Lung (tissue), 11 donors: ENCODE measurements at regions not wholly inside any gene's neighbourhood (a gene's known extent, or its start where the extent isn't known, plus 50 kb on each side); places are given as distances from the start of the nearest gene placed in this dataset.

ENCODE experiments used
- ATAC-seq: fragments of 200-7000 bp; cut with Tn5 transposase; one replicate; pipeline ENCODE4 v1.9.1; 2020; ENCODE audit warnings: moderate number of reproducible peaks; ENCODE audit not compliant: insufficient read depth, low FRiP score
- DNase-seq, 3 donors: peaks; one replicate each; pipeline ENCODE4 v3.0.0-alpha.2; 2013 to 2017
- H3K27ac ChIP-seq, 2 donors: one replicate each; pipeline ENCODE4 v1.5.1; 2013; ENCODE audit warnings: mild to moderate bottlenecking in 2 of 2, moderate library complexity in 2 of 2, control low read depth in 1 of 2, inconsistent platforms in 1 of 2, low read depth in 1 of 2, low read length in 1 of 2
- H3K27me3 ChIP-seq, 3 donors: one replicate each; pipeline ENCODE4 v1.5.1; 2013; ENCODE audit warnings: low read length in 2 of 3; ENCODE audit not compliant: control insufficient read depth in 3 of 3, insufficient read depth in 3 of 3
- H3K36me3 ChIP-seq, 4 donors: one replicate each; pipeline ENCODE4 v1.5.1; 2013; ENCODE audit warnings: low read length in 4 of 4, mild to moderate bottlenecking in 1 of 4, moderate library complexity in 1 of 4; ENCODE audit not compliant: control insufficient read depth in 4 of 4, insufficient read depth in 4 of 4
- H3K4me1 ChIP-seq, 5 donors: one replicate each; pipeline ENCODE4 v1.5.1; 2013; ENCODE audit warnings: low read length in 5 of 5, mild to moderate bottlenecking in 2 of 5, moderate library complexity in 1 of 5; ENCODE audit not compliant: control insufficient read depth in 5 of 5, insufficient read depth in 5 of 5
- H3K4me3 ChIP-seq: one replicate; pipeline ENCODE4 v1.5.1; 2013; ENCODE audit warnings: mild to moderate bottlenecking, control low read depth, moderate library complexity
- H3K9ac ChIP-seq, 2 donors: one replicate each; pipeline ENCODE4 v1.5.1; 2013; ENCODE audit warnings: low read length in 2 of 2, control low read depth in 1 of 2; ENCODE audit not compliant: insufficient read depth in 1 of 2
- H3K9me3 ChIP-seq, 4 donors: one replicate each; pipeline ENCODE4 v1.5.1; 2013; ENCODE audit warnings: low read length in 3 of 4, mild to moderate bottlenecking in 1 of 4, moderate library complexity in 1 of 4; ENCODE audit not compliant: control insufficient read depth in 4 of 4, insufficient read depth in 3 of 4
- CTCF ChIP-seq: IDR thresholded peaks from 2 replicates; pipeline ENCODE4 v1.5.1; 2012; ENCODE audit warnings: mild to moderate bottlenecking; ENCODE audit errors: control extremely low read depth, extremely low read depth
- WGBS, 2 donors: extraction: QIAGEN DNeasy Blood & Tissue Kit; methylation state at CpG; one replicate each; pipeline ENCODE4 v1.1.7; 2013; 5-methylcytosine and 5-hydroxymethylcytosine counted together
- donor health status: control.
- donor health status: control.
- donor health status: Bipolar disorder and iron deficiency.
- donor health status: healthy.
- donor health status: DM: yes; HTN: yes; CAD: no.

- Histone ChIP-seq H3K27me3 (no peaks in the 10 kb centered on the region), H3K4me1 (no peaks in the 10 kb centered on the region), H3K4me3 (no peak overlapping the region), H3K9me3 (no peaks in the 10 kb centered on the region), H3K27ac (no peak overlapping the region), H3K36me3 (no peaks in the 10 kb centered on the region), H3K9ac (no peak overlapping the region)
- ATAC-seq = no peak
- DNase-seq = no peak
- TF ChIP-seq CTCF = no peak
- WGBS, 2 donors = 85 to 88% methylated on average over 11 of the region's 11 CpGs
Measured at GRCh38 chr3:82498186-82498585, 736.7 kb upstream of the GBE1 start.

- Histone ChIP-seq H3K27ac (no peak overlapping the region), H3K4me1 (no peaks in the 10 kb centered on the region), H3K36me3 (no peaks in the 10 kb centered on the region), H3K27me3 (no peaks in the 10 kb centered on the region), H3K9me3 (no peaks in the 10 kb centered on the region), H3K4me3 (no peak overlapping the region), H3K9ac (no peak overlapping the region)
- no peak for TF ChIP-seq CTCF
- DNase-seq = peak in 1 of 3 donors; percentile 1
- no peak for ATAC-seq
- WGBS, 2 donors = 53 to 61% methylated on average over 8 of the region's 8 CpGs
Measured at GRCh38 chr3:82496890-82497560, 735.6 kb upstream of the GBE1 start.

- 83% methylated on average over 2 of the region's 2 CpGs for WGBS, 2 donors
Measured at GRCh38 chr3:82495655-82496054, 734.2 kb upstream of the GBE1 start.

More at GRCh38 chr3:82495655-82496054, 734.2 kb upstream of the GBE1 start:
- ATAC-seq (no peak), DNase-seq (no peak)
- H3K9ac ChIP-seq = no peak overlapping the region
- no peak overlapping the region for H3K4me3 ChIP-seq
- H3K27ac ChIP-seq = no peak overlapping the region
- no peaks in the 10 kb centered on the region for H3K4me1 ChIP-seq
- H3K36me3 ChIP-seq = no peaks in the 10 kb centered on the region
- H3K9me3 ChIP-seq = no peaks in the 10 kb centered on the region
- TF ChIP-seq CTCF = no peak
- H3K27me3 ChIP-seq = no peaks in the 10 kb centered on the region
